ENCODE measurements at regions not wholly inside any gene's neighbourhood (a gene's known extent, or its start where the extent isn't known, plus 50 kb on each side); places are given as distances from the start of the nearest gene placed in this dataset.

- no peak for TF ChIP-seq CTCF (IDR thresholded peaks at IDR 0.05)
- no peak for TF ChIP-seq POLR2AphosphoS5 (IDR thresholded peaks at IDR 0.05)
Observed at GRCh38 chr19:30276011-30276882, 95.9 kb upstream of the ZNF536 start.
